Liver (tissue), 7 donors: ENCODE measurements at regions not wholly inside any gene's neighbourhood (a gene's known extent, or its start where the extent isn't known, plus 50 kb on each side); places are given as distances from the start of the nearest gene placed in this dataset.

Experiments
- DNase-seq: peaks from one replicate; pipeline ENCODE4 v3.0.0-alpha.2; 2017; ENCODE audit warnings: low spot score
- H3K27ac ChIP-seq, 2 donors: one replicate each; pipeline ENCODE4 v1.7.0; 2013; ENCODE audit warnings: inconsistent platforms in 2 of 2, low read length in 2 of 2, control low read depth in 1 of 2, low read depth in 1 of 2, mild to moderate bottlenecking in 1 of 2
- H3K27me3 ChIP-seq, 4 donors: one replicate each; pipeline versions ENCODE4 v1.6.1 to v1.7.0; 2013; ENCODE audit warnings: low read length in 3 of 4, inconsistent platforms in 1 of 4, mild to moderate bottlenecking in 1 of 4, moderate library complexity in 1 of 4; ENCODE audit not compliant: control insufficient read depth in 4 of 4, insufficient read depth in 4 of 4
- H3K36me3 ChIP-seq, 4 donors: one replicate each; pipeline versions ENCODE4 v1.6.1 to v1.7.0; 2013; ENCODE audit warnings: low read length in 3 of 4, mild to moderate bottlenecking in 3 of 4, low read depth in 1 of 4, moderate library complexity in 1 of 4; ENCODE audit not compliant: control insufficient read depth in 4 of 4, insufficient read depth in 3 of 4
- H3K4me1 ChIP-seq, 4 donors: one replicate each; pipeline versions ENCODE4 v1.6.1 to v1.7.0; 2013; ENCODE audit warnings: low read length in 3 of 4, mild to moderate bottlenecking in 3 of 4, moderate library complexity in 1 of 4; ENCODE audit not compliant: control insufficient read depth in 4 of 4, insufficient read depth in 4 of 4
- H3K4me3 ChIP-seq, 3 donors: one replicate each; pipeline versions ENCODE4 v1.6.1 to v1.7.0; 2013; ENCODE audit warnings: low read length in 3 of 3, control low read depth in 1 of 3, low read depth in 1 of 3, mild to moderate bottlenecking in 1 of 3
- H3K9ac ChIP-seq, 2 donors: one replicate each; pipeline ENCODE4 v1.7.0; 2013; ENCODE audit warnings: low read length in 2 of 2, mild to moderate bottlenecking in 2 of 2, moderate library complexity in 2 of 2, control low read depth in 1 of 2, low read depth in 1 of 2
- H3K9me3 ChIP-seq, 4 donors: one replicate each; pipeline versions ENCODE4 v1.6.1 to v1.7.0; 2013; ENCODE audit warnings: low read length in 3 of 4; ENCODE audit not compliant: control insufficient read depth in 4 of 4
- EGR1 ChIP-seq, 2 donors: IDR thresholded peaks; 2 replicates each; pipeline ENCODE4 v1.6.1; 2016 to 2018; ENCODE audit warnings: antibody characterized with exemption in 2 of 2, low read depth in 2 of 2
- FOXA1 ChIP-seq: IDR thresholded peaks from 2 replicates; pipeline ENCODE4 v1.6.1; 2016; ENCODE audit warnings: antibody characterized with exemption
- FOXA2 ChIP-seq: IDR thresholded peaks from 2 replicates; pipeline ENCODE4 v1.6.1; 2016; ENCODE audit warnings: antibody characterized with exemption
- GABPA ChIP-seq, 2 donors: IDR thresholded peaks in 1 of 2; conservative IDR thresholded peaks in 1 of 2; 2 replicates each; pipeline ENCODE4 v1.6.1; 2016; ENCODE audit warnings: antibody characterized with exemption in 2 of 2, mild to moderate bottlenecking in 1 of 2, moderate library complexity in 1 of 2
- HNF4A ChIP-seq, 2 donors: conservative IDR thresholded peaks; 2 replicates each; pipeline ENCODE4 v1.6.1; 2016; ENCODE audit warnings: antibody characterized with exemption in 2 of 2, mild to moderate bottlenecking in 2 of 2
- HNF4G ChIP-seq: IDR thresholded peaks from 2 replicates; pipeline ENCODE4 v1.6.1; 2016; ENCODE audit warnings: antibody characterized with exemption
- JUND ChIP-seq, 2 donors: IDR thresholded peaks; 2 replicates each; pipeline ENCODE4 v1.6.1; 2016; ENCODE audit warnings: antibody characterized with exemption in 2 of 2
- NR2F2 ChIP-seq: IDR thresholded peaks from 2 replicates; pipeline ENCODE4 v1.6.1; 2016; ENCODE audit warnings: antibody characterized with exemption
- RAD21 ChIP-seq, 2 donors: IDR thresholded peaks; 2 replicates each; pipeline ENCODE4 v1.6.1; 2016; ENCODE audit warnings: antibody characterized with exemption in 2 of 2, mild to moderate bottlenecking in 2 of 2
- RXRA ChIP-seq, 2 donors: IDR thresholded peaks; 2 replicates each; pipeline ENCODE4 v1.6.1; 2017 to 2018; ENCODE audit warnings: antibody characterized with exemption in 2 of 2, mild to moderate bottlenecking in 1 of 2
- SP1 ChIP-seq: IDR thresholded peaks from 2 replicates; pipeline ENCODE4 v1.6.1; 2018; ENCODE audit warnings: antibody characterized with exemption, mild to moderate bottlenecking
- TAF1 ChIP-seq: conservative IDR thresholded peaks from 2 replicates; pipeline ENCODE4 v1.6.1; 2016; ENCODE audit warnings: antibody characterized with exemption, mild to moderate bottlenecking
- YY1 ChIP-seq: IDR thresholded peaks from 2 replicates; pipeline ENCODE4 v1.6.1; 2016; ENCODE audit warnings: antibody characterized with exemption, mild to moderate bottlenecking
- ZBTB33 ChIP-seq: IDR thresholded peaks from 2 replicates; pipeline ENCODE4 v1.6.1; 2016; ENCODE audit warnings: antibody characterized with exemption
- WGBS: extraction: QIAGEN DNeasy Blood & Tissue Kit; methylation state at CpG from one replicate; pipeline ENCODE4 v1.1.7; 2013; 5-methylcytosine and 5-hydroxymethylcytosine counted together
- TF ChIP-seq, protein P1 (sequence below): IDR thresholded peaks from 2 replicates; pipeline ENCODE4 v1.6.1; 2016; ENCODE audit warnings: antibody characterized with exemption
- TF ChIP-seq, protein P2 (sequence below): IDR thresholded peaks from 2 replicates; pipeline ENCODE4 v1.6.1; 2016; ENCODE audit warnings: antibody characterized with exemption
- TF ChIP-seq, protein P3 (sequence below): IDR thresholded peaks from 2 replicates; pipeline ENCODE4 v1.6.1; 2016; ENCODE audit warnings: antibody characterized with exemption, mild to moderate bottlenecking
- donor health status: healthy.
- donor health status: healthy.
- donor health status: healthy.
- donor health status: healthy.

GRCh38 chr16:86073103-86073625 is 174.2 kb downstream of the IRF8 start:
- no peak overlapping the region for H3K4me3 ChIP-seq
- H3K4me1 ChIP-seq = no peaks in the 10 kb centered on the region
- H3K36me3 ChIP-seq = no peaks in the 10 kb centered on the region
- no peak for DNase-seq
- TF ChIP-seq HNF4A (conservative IDR thresholded peaks at IDR 0.05) = no peak
- no peak for TF ChIP-seq EGR1 (IDR thresholded peaks at IDR 0.05; ENCODE audit: low read depth in 2 of 2)
- no peaks in the 10 kb centered on the region for H3K9me3 ChIP-seq
- no peak overlapping the region for H3K27ac ChIP-seq
- H3K9ac ChIP-seq = no peak overlapping the region
- 64% methylated on average over 11 of the region's 11 CpGs for WGBS
- peaks cover 0 to 3% (median 0%) of the 10 kb centered on the region in 4 donors for H3K27me3 ChIP-seq

DNA sequence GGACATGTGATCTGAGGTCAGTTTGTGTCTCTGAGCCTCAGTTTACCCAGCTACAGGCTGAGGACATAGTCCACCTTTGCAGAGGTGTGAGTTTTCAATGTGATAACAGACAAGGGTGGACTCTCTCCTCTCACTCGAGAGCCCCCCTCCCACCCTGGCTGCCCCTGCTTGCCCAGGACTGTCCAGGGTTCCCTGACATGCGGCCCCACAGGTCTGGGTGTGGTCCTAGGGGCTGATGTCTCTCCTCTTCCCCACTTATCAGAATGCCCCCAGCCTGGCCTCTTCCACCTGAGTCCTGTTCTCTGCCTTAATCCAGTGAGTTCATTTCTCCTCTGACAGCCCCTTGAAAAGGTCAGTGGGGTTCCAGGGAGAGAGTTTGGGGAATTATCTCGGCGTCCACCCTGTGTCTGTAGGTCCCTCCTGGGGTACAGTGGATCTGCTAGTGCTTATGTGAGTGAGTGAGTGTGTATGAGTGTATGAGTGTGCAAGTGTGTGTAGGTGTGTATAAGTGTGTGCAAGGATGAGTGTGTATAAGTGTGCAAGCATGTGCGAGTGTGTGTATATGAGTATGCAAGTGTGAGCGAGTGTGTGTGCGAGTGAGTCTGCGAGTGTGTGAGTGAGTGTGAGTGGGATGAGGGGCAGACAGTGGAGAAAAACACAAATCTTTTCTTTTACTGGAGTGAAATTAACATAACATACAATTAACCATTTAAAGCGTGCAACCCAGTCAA is 175.0 kb downstream of the IRF8 start:
- Histone ChIP-seq H3K9me3 (no peaks in the 10 kb centered on the region), H3K4me1 (no peaks in the 10 kb centered on the region), H3K36me3 (no peaks in the 10 kb centered on the region), H3K27me3 (peaks cover 0 to 3% (median 0%) of the 10 kb centered on the region in 4 donors), H3K27ac (no peak overlapping the region), H3K4me3 (no peak overlapping the region), H3K9ac (no peak overlapping the region)
- WGBS = 88% methylated on average over 9 of the region's 9 CpGs
- no peak for DNase-seq
- TF ChIP-seq, protein P1, sequence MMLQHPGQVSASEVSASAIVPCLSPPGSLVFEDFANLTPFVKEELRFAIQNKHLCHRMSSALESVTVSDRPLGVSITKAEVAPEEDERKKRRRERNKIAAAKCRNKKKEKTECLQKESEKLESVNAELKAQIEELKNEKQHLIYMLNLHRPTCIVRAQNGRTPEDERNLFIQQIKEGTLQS = no peak
- TF ChIP-seq RAD21 (IDR thresholded peaks at IDR 0.05) (no peak), RXRA (IDR thresholded peaks at IDR 0.05) (no peak), NR2F2 (no peak), ZBTB33 (no peak), EGR1 (IDR thresholded peaks at IDR 0.05; ENCODE audit: low read depth in 2 of 2) (no peak), JUND (IDR thresholded peaks at IDR 0.05) (no peak), SP1 (no peak), FOXA2 (no peak), TAF1 (no peak), YY1 (no peak), HNF4G (no peak), HNF4A (conservative IDR thresholded peaks at IDR 0.05) (no peak), FOXA1 (no peak), GABPA (IDR thresholded peaks at IDR 0.05 in 1 of 2, conservative IDR thresholded peaks at IDR 0.05 in 1 of 2) (no peak)
- TF ChIP-seq, protein P2, sequence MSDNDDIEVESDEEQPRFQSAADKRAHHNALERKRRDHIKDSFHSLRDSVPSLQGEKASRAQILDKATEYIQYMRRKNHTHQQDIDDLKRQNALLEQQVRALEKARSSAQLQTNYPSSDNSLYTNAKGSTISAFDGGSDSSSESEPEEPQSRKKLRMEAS = no peak
- TF ChIP-seq, protein P3, sequence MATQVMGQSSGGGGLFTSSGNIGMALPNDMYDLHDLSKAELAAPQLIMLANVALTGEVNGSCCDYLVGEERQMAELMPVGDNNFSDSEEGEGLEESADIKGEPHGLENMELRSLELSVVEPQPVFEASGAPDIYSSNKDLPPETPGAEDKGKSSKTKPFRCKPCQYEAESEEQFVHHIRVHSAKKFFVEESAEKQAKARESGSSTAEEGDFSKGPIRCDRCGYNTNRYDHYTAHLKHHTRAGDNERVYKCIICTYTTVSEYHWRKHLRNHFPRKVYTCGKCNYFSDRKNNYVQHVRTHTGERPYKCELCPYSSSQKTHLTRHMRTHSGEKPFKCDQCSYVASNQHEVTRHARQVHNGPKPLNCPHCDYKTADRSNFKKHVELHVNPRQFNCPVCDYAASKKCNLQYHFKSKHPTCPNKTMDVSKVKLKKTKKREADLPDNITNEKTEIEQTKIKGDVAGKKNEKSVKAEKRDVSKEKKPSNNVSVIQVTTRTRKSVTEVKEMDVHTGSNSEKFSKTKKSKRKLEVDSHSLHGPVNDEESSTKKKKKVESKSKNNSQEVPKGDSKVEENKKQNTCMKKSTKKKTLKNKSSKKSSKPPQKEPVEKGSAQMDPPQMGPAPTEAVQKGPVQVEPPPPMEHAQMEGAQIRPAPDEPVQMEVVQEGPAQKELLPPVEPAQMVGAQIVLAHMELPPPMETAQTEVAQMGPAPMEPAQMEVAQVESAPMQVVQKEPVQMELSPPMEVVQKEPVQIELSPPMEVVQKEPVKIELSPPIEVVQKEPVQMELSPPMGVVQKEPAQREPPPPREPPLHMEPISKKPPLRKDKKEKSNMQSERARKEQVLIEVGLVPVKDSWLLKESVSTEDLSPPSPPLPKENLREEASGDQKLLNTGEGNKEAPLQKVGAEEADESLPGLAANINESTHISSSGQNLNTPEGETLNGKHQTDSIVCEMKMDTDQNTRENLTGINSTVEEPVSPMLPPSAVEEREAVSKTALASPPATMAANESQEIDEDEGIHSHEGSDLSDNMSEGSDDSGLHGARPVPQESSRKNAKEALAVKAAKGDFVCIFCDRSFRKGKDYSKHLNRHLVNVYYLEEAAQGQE = no peak
